ENCODE measurements at regions not wholly inside any gene's neighbourhood (a gene's known extent, or its start where the extent isn't known, plus 50 kb on each side); places are given as distances from the start of the nearest gene placed in this dataset.

DNA sequence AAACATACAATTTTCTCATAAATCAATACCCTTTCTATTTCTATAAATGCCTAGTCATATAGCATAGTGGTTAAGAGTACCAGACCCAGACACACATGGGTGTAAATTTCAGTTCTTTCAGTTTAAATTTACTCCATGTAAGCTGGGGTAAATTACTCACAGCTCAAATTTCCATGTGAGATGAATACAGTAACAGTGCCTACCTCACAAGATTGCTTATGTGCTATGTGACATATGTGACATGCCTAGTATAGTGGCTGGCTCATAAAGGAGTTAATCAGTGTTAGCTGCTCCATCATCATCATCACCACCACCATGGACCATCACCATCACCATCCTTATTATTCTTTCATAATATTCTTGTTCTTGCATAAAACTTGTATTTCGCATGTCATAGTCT is 61.6 kb upstream of the CD302 start:
- Histone ChIP-seq H3K4me3 (ENCODE audit: low read length, poor library complexity, severe bottlenecking) (no peak overlapping the region), H3F3A (ENCODE audit: low read depth) (no peaks in the 10 kb centered on the region), H3K79me2 (ENCODE audit: insufficient read depth, low read length) (no peaks in the 10 kb centered on the region), H3K9me3 (ENCODE audit: insufficient read depth, low read depth, low read length) (no peaks in the 10 kb centered on the region), H3K9me2 (replicated peaks; ENCODE audit: low read depth, low read length) (no peaks in the 10 kb centered on the region), H3K9ac (ENCODE audit: low read depth, low read length, poor library complexity, severe bottlenecking) (no peak overlapping the region), H3K27me3 (ENCODE audit: insufficient read depth, low read length, poor library complexity, severe bottlenecking) (no peaks in the 10 kb centered on the region), H3K36me3 (ENCODE audit: insufficient read depth, low read length) (peaks cover 15% of the 10 kb centered on the region; the same call in 1 of the 2 replicates), H2AFZ (ENCODE audit: low read length) (no peak overlapping the region), H3K4me2 (ENCODE audit: low read depth, low read length, poor library complexity, severe bottlenecking) (no peak overlapping the region), H4K20me1 (ENCODE audit: insufficient read depth, low read length, poor library complexity, severe bottlenecking) (no peaks in the 10 kb centered on the region), H3K4me1 (ENCODE audit: insufficient read depth, low read length, poor library complexity, severe bottlenecking) (no peaks in the 10 kb centered on the region)
- TF ChIP-seq CTCF (conservative IDR thresholded peaks at IDR 0.05; ENCODE audit: low read length) (no peak), EZH2phosphoT487 (IDR thresholded peaks at IDR 0.05; ENCODE audit: borderline replicate concordance) (no peak)

DNA sequence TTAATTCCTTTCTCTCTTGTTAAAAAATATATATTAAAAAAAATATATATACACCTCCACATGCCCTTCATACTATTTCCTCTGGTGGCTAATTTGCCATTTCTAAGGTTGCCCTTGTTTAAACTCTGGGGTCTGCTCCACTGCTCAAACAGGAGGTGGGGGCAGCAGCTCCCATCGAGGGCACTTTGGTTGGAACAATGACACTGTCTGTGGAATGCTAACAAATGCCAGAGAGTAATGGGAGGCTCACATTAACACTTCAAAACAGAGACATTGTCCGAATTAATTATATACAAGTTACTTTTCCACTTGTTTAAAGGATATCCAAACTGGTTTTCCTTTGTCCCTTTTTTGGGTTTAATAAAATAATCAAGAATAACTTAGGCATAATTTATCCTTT is 58.8 kb upstream of the CD302 start:
- Histone ChIP-seq H3K9me3 (ENCODE audit: insufficient read depth, low read depth, low read length) (no peaks in the 10 kb centered on the region), H3K9me2 (replicated peaks; ENCODE audit: low read depth, low read length) (no peaks in the 10 kb centered on the region), H3K4me3 (ENCODE audit: low read length, poor library complexity, severe bottlenecking) (no peak overlapping the region), H3K36me3 (ENCODE audit: insufficient read depth, low read length) (no peaks in the 10 kb centered on the region), H3K79me2 (ENCODE audit: insufficient read depth, low read length) (no peaks in the 10 kb centered on the region), H3K4me1 (ENCODE audit: insufficient read depth, low read length, poor library complexity, severe bottlenecking) (no peaks in the 10 kb centered on the region), H4K20me1 (ENCODE audit: insufficient read depth, low read length, poor library complexity, severe bottlenecking) (no peaks in the 10 kb centered on the region), H3K27me3 (ENCODE audit: insufficient read depth, low read length, poor library complexity, severe bottlenecking) (no peaks in the 10 kb centered on the region), H2AFZ (ENCODE audit: low read length) (no peak overlapping the region), H3K4me2 (ENCODE audit: low read depth, low read length, poor library complexity, severe bottlenecking) (no peak overlapping the region), H3F3A (ENCODE audit: low read depth) (no peaks in the 10 kb centered on the region), H3K9ac (ENCODE audit: low read depth, low read length, poor library complexity, severe bottlenecking) (no peak overlapping the region)
- TF ChIP-seq CTCF (conservative IDR thresholded peaks at IDR 0.05; ENCODE audit: low read length): no peak
- TF ChIP-seq EZH2phosphoT487 (IDR thresholded peaks at IDR 0.05; ENCODE audit: borderline replicate concordance): no peak

DNA sequence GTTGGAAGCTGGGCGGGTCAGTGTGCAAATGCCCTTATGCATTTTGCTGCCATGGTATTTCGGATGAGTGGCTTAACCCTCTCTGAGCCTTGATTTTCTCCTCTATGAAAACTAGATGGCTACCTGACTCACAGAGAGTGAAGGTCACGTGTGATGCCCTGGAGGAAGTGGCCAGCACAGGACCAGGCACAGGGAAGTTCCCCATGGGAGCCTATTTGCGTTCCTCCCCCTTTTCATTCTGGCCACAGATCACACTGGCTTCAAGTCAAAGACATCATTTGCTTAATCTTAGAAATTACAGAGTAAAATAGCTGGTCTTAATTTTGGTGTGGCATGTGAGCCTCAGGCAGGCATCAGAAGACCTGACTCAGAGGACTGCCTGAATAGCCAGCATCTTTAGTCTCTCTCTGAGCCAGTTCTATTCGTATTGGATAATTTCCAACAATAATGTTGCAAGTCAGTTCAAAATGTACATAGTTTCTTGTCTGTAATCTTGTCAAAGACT is 57.6 kb upstream of the CD302 start:
- Histone ChIP-seq H3K9ac (ENCODE audit: low read depth, low read length, poor library complexity, severe bottlenecking) (no peak overlapping the region), H3K4me2 (ENCODE audit: low read depth, low read length, poor library complexity, severe bottlenecking) (no peak overlapping the region), H3K36me3 (ENCODE audit: insufficient read depth, low read length) (no peaks in the 10 kb centered on the region), H3F3A (ENCODE audit: low read depth) (no peaks in the 10 kb centered on the region), H3K4me1 (ENCODE audit: insufficient read depth, low read length, poor library complexity, severe bottlenecking) (no peaks in the 10 kb centered on the region), H3K27me3 (ENCODE audit: insufficient read depth, low read length, poor library complexity, severe bottlenecking) (no peaks in the 10 kb centered on the region), H2AFZ (ENCODE audit: low read length) (no peak overlapping the region), H3K9me3 (ENCODE audit: insufficient read depth, low read depth, low read length) (no peaks in the 10 kb centered on the region), H3K4me3 (ENCODE audit: low read length, poor library complexity, severe bottlenecking) (no peak overlapping the region), H3K9me2 (replicated peaks; ENCODE audit: low read depth, low read length) (no peaks in the 10 kb centered on the region), H3K79me2 (ENCODE audit: insufficient read depth, low read length) (no peaks in the 10 kb centered on the region), H4K20me1 (ENCODE audit: insufficient read depth, low read length, poor library complexity, severe bottlenecking) (no peaks in the 10 kb centered on the region)
- TF ChIP-seq EZH2phosphoT487 (IDR thresholded peaks at IDR 0.05; ENCODE audit: borderline replicate concordance) (no peak), CTCF (conservative IDR thresholded peaks at IDR 0.05; ENCODE audit: low read length) (no peak)

Measured in Loucy (cell line).